Endothelial cell of umbilical vein (primary cell): ENCODE measurements at regions not wholly inside any gene's neighbourhood (a gene's known extent, or its start where the extent isn't known, plus 50 kb on each side); places are given as distances from the start of the nearest gene placed in this dataset.

ENCODE experiments used
- BruUV-seq: library from RNA; stranded (reverse); fragments of 400-500 nt; replicated peaks from 2 replicates; lab custom pipeline; 2021; lab: Mats Ljungman, UMichigan
- CTCF ChIA-PET: fragments of 300-600, 350-600 bp; sonication (Branson Sonifier 250); formaldehyde crosslinking; loops from one replicate; lab custom pipeline; 2021; ENCODE audit warnings: antibody characterized with exemption, inconsistent platforms; lab: Charles Lee
- POLR2A ChIA-PET: fragments of 300-600, 350-600 bp; sonication (Branson Sonifier 250); formaldehyde crosslinking; loops from one replicate; lab custom pipeline; 2021; ENCODE audit warnings: antibody characterized with exemption, inconsistent platforms; lab: Charles Lee
- DNase-seq: peaks from one replicate; pipeline ENCODE4 v3.0.0-alpha.2; 2011; ENCODE audit warnings: low read depth, low spot score
- FAIRE-seq: peaks from 2 replicates; lab custom pipeline; 2011; peaks lifted over from hg19 to GRCh38; lab: Jason Lieb, UNC
- H2AFZ ChIP-seq: 2 replicates; pipeline ENCODE4 v1.6.0; 2012; ENCODE audit warnings: low read depth, low read length, control low read depth, inconsistent platforms
- H3K27ac ChIP-seq: 2 replicates; pipeline ENCODE4 v1.5.1; 2011; ENCODE audit warnings: low read depth, mild to moderate bottlenecking, control low read depth, low read length, moderate library complexity; ENCODE audit not compliant: insufficient read depth
- H3K27me3 ChIP-seq, 2 experiments: 2 replicates each; pipeline versions ENCODE4 v1.6.0 to v1.6.1; 2011; ENCODE audit warnings: low read length in 2 of 2, mixed read lengths in 1 of 2; ENCODE audit not compliant: control insufficient read depth in 2 of 2, insufficient read depth in 2 of 2
- H3K36me3 ChIP-seq, 2 experiments: 2 replicates in 1 of 2; 3 replicates in 1 of 2; pipeline ENCODE4 v1.5.1; 2011; ENCODE audit warnings: low read length in 2 of 2, mild to moderate bottlenecking in 1 of 2, moderate library complexity in 1 of 2; ENCODE audit not compliant: control insufficient read depth in 2 of 2, insufficient read depth in 2 of 2; ENCODE audit errors: extremely low read depth in 1 of 2
- H3K4me1 ChIP-seq: 3 replicates; pipeline ENCODE4 v1.5.1; 2011; ENCODE audit warnings: mild to moderate bottlenecking, low read length; ENCODE audit not compliant: control insufficient read depth, insufficient read depth; ENCODE audit errors: extremely low read depth
- H3K4me2 ChIP-seq: 2 replicates; pipeline ENCODE4 v1.6.1; 2011; ENCODE audit warnings: low read length, control low read depth, mixed read lengths; ENCODE audit not compliant: insufficient read depth
- H3K4me3 ChIP-seq, 3 experiments: fragments of 200-600 bp in 1 of 3; sonication (generic), shearing (Covaris generic) in 1 of 3; replicated peaks in 1 of 3; 2 replicates each; pipeline ENCODE4 v1.5.1; 2011 to 2016; ENCODE audit warnings: control low read depth in 3 of 3, low read length in 3 of 3, mild to moderate bottlenecking in 2 of 3, inconsistent platforms in 1 of 3, low read depth in 1 of 3, moderate library complexity in 1 of 3; ENCODE audit not compliant: insufficient read depth in 1 of 3
- H3K79me2 ChIP-seq: 2 replicates; pipeline ENCODE4 v1.6.0; 2012; ENCODE audit warnings: low read length, inconsistent platforms; ENCODE audit not compliant: control insufficient read depth, insufficient read depth
- H3K9ac ChIP-seq: replicated peaks from 2 replicates; pipeline ENCODE3; 2011; ENCODE audit warnings: low read length, control low read depth; ENCODE audit not compliant: insufficient read depth; ENCODE audit errors: extremely low read depth
- H3K9me1 ChIP-seq: replicated peaks from 3 replicates; pipeline ENCODE4 v1.6.0; 2011; ENCODE audit warnings: mild to moderate bottlenecking, low read length; ENCODE audit not compliant: control insufficient read depth, insufficient read depth; ENCODE audit errors: extremely low read depth
- H3K9me3 ChIP-seq: replicated peaks from 2 replicates; pipeline ENCODE4 v1.5.1; 2012; ENCODE audit warnings: low read length, inconsistent platforms; ENCODE audit not compliant: control insufficient read depth, insufficient read depth
- H4K20me1 ChIP-seq: replicated peaks from 2 replicates; pipeline ENCODE3; 2011; ENCODE audit warnings: mild to moderate bottlenecking, low read length; ENCODE audit not compliant: control insufficient read depth, insufficient read depth; ENCODE audit errors: extremely low read depth
- EZH2 ChIP-seq: IDR thresholded peaks from 2 replicates; pipeline ENCODE4 v1.6.1; 2012; ENCODE audit warnings: borderline replicate concordance, low read depth, mild to moderate bottlenecking, moderate library complexity, low read length, inconsistent platforms; ENCODE audit not compliant: severe bottlenecking
- FOS ChIP-seq: IDR thresholded peaks from 2 replicates; pipeline ENCODE4 v1.6.1; 2011; ENCODE audit warnings: mild to moderate bottlenecking, low read length, moderate library complexity, borderline replicate concordance; ENCODE audit not compliant: insufficient read depth
- GATA2 ChIP-seq: IDR thresholded peaks from 2 replicates; pipeline ENCODE4 v1.7.0; 2011; ENCODE audit warnings: low read depth, mild to moderate bottlenecking, moderate library complexity, mixed read lengths, low read length; ENCODE audit not compliant: insufficient read length, insufficient read depth
- JUN ChIP-seq: IDR thresholded peaks from 2 replicates; pipeline ENCODE4 v1.6.1; 2011; ENCODE audit warnings: borderline replicate concordance, low read depth; ENCODE audit not compliant: insufficient read length, insufficient read depth
- MYC ChIP-seq: IDR thresholded peaks from one replicate; pipeline ENCODE4 v1.6.1; 2011; ENCODE audit warnings: mild to moderate bottlenecking, low read depth, low read length
- POLR2A ChIP-seq: IDR thresholded peaks from 2 replicates; pipeline ENCODE4 v1.6.1; 2012; ENCODE audit warnings: low read depth, mild to moderate bottlenecking, control low read depth, low read length
- POLR2AphosphoS5 ChIP-seq: IDR thresholded peaks from 2 replicates; pipeline ENCODE4 v1.6.1; 2012; ENCODE audit warnings: low read depth, mild to moderate bottlenecking, control low read depth, low read length, moderate library complexity; ENCODE audit not compliant: insufficient read depth
- dilution Hi-C: fragments of 300-500 bp; cut with MboI; formaldehyde crosslinking; loops from one replicate; pipeline ENCODE4 v1.15.0; 2019; ENCODE audit warnings: low sequenced_read_pairs; ENCODE audit not compliant: extremely low pct_ligation_motif_present
- intact Hi-C: fragments of 100-400 bp; cut with micrococcal nuclease; formaldehyde crosslinking; loops from one replicate; pipeline ENCODE4 v1.10.0; 2022
- TF ChIP-seq, protein P1 (sequence below), 2 donors: IDR thresholded peaks; 1 replicate in 1 of 2; 2 replicates in 1 of 2; pipeline ENCODE4 v1.5.1; 2011; ENCODE audit warnings: low read length in 2 of 2, mild to moderate bottlenecking in 2 of 2, moderate library complexity in 2 of 2, control low read depth in 1 of 2, inconsistent platforms in 1 of 2, low read depth in 1 of 2; ENCODE audit not compliant: insufficient read depth in 1 of 2; ENCODE audit errors: extremely low read depth in 1 of 2
- TF ChIP-seq, protein P2 (sequence below): IDR thresholded peaks from 2 replicates; pipeline ENCODE4 v1.6.1; 2011; ENCODE audit not compliant: insufficient read depth, insufficient read length

DNA sequence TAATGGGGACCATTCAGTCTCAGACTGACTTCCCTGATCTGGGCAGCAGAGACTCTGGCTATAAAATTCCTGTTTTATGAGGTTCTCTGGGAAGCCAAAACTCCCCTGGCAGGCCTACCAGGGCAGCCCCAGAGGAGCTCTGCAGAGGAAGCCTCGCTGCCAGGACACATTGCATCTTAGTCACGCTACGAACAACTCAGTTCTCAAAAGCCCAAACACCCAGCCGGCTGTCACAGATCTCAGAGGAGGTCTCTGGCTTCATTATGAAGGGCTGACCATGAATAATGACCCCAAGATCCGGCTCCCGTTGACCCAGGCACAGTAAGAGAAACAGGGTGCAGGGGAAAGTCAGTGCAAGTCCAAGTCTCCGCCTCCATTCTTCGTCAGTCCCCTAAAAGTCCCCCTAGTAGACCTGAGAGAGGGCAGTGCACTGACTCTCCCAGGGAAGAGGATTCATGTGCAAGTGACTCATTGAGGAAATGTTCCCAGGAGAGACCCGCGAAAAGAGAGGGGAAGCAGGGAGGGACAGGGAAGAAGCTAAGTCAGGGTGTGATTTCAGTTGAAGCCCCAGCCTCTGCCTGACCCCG lies 212.3 kb downstream of the CYP26B1 start:
- Histone ChIP-seq H3K27ac (no peak overlapping the region), H3K4me3 (no peak overlapping the region), H3K4me2 (no peak overlapping the region), H3K79me2 (no peaks in the 10 kb centered on the region), H3K4me1 (no peaks in the 10 kb centered on the region), H3K36me3 (no peaks in the 10 kb centered on the region), H3K27me3 (peaks cover 2% of the 10 kb centered on the region in 2 experiments), H3K9me3 (no peaks in the 10 kb centered on the region), H2AFZ (no peak overlapping the region), H3K9ac (no peak overlapping the region), H4K20me1 (no peaks in the 10 kb centered on the region), H3K9me1 (no peaks in the 10 kb centered on the region)
- POLR2A ChIA-PET, result no interaction called here
- CTCF ChIA-PET, result interaction anchor here (1.0 to 7.6 kb wide), 4 partner anchors 12 to 810 kb away, joined by 3 to 76 read pairs (median 6); no protein-coding TSS in a partner anchor
- FAIRE-seq, result no peak
- no peak for DNase-seq
- no TSS peak for BruUV-seq
- dilution Hi-C loops (no loop called here), intact Hi-C loops (no loop called here)
- TF ChIP-seq MYC, result no peak
- no peak for TF ChIP-seq EZH2
- TF ChIP-seq GATA2, result no peak
- TF ChIP-seq FOS, result no peak
- no peak for TF ChIP-seq POLR2AphosphoS5
- no peak for TF ChIP-seq POLR2A
- TF ChIP-seq, protein P1, sequence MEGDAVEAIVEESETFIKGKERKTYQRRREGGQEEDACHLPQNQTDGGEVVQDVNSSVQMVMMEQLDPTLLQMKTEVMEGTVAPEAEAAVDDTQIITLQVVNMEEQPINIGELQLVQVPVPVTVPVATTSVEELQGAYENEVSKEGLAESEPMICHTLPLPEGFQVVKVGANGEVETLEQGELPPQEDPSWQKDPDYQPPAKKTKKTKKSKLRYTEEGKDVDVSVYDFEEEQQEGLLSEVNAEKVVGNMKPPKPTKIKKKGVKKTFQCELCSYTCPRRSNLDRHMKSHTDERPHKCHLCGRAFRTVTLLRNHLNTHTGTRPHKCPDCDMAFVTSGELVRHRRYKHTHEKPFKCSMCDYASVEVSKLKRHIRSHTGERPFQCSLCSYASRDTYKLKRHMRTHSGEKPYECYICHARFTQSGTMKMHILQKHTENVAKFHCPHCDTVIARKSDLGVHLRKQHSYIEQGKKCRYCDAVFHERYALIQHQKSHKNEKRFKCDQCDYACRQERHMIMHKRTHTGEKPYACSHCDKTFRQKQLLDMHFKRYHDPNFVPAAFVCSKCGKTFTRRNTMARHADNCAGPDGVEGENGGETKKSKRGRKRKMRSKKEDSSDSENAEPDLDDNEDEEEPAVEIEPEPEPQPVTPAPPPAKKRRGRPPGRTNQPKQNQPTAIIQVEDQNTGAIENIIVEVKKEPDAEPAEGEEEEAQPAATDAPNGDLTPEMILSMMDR (IDR thresholded peaks at IDR 0.05; ENCODE audit: extremely low read depth in 1 of 2, insufficient read depth in 1 of 2, low read depth in 1 of 2, low read length in 2 of 2), result no peak
- TF ChIP-seq JUN, result no peak
- TF ChIP-seq, protein P2, sequence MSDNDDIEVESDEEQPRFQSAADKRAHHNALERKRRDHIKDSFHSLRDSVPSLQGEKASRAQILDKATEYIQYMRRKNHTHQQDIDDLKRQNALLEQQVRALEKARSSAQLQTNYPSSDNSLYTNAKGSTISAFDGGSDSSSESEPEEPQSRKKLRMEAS, result no peak
